ENCODE measurements at regions not wholly inside any gene's neighbourhood (a gene's known extent, or its start where the extent isn't known, plus 50 kb on each side); places are given as distances from the start of the nearest gene placed in this dataset.

DNA sequence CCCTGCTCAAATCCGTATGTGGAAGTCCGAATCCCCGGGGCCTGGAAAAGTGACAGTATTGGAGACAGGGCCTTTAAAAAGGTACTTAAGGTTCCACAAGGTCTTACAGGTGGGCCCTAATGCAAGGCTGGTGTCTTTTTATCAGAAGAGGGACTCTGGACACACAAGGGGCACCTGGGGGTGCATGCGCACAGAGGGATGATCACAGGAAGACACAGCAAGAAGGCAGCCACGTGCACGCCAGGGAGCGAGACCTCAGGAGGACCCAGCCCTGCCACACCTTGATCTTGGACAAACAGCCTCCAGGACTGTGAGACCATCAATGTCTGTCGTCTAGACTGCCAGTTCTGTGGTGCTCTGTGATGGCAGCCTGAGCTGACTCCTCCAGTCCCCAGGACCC is 96.5 kb downstream of the SHANK2 start:
- BruUV-seq (replicated peaks), result no TSS peak
- dilution Hi-C loops (cut with MboI; ENCODE audit: extremely low pct_ligation_motif_present, low sequenced_read_pairs), result no loop called here
- Histone ChIP-seq H3K9ac (replicated peaks; ENCODE audit: extremely low read depth, insufficient read depth, low read length) (no peak overlapping the region), H2AFZ (ENCODE audit: low read depth, low read length) (no peak overlapping the region), H3K4me2 (ENCODE audit: insufficient read depth, low read length) (no peak overlapping the region), H3K27me3 (ENCODE audit: control insufficient read depth in 2 of 2, insufficient read depth in 2 of 2, low read length in 2 of 2) (no peaks in the 10 kb centered on the region), H3K9me1 (replicated peaks; ENCODE audit: control insufficient read depth, extremely low read depth, insufficient read depth, low read length) (no peaks in the 10 kb centered on the region), H3K36me3 (ENCODE audit: control insufficient read depth in 2 of 2, extremely low read depth in 1 of 2, insufficient read depth in 2 of 2, low read length in 2 of 2) (no peaks in the 10 kb centered on the region), H3K79me2 (ENCODE audit: control insufficient read depth, insufficient read depth, low read length) (no peaks in the 10 kb centered on the region), H4K20me1 (replicated peaks; ENCODE audit: control insufficient read depth, extremely low read depth, insufficient read depth, low read length) (no peaks in the 10 kb centered on the region), H3K4me3 (replicated peaks in 1 of 3; ENCODE audit: insufficient read depth in 1 of 3, low read depth in 1 of 3, low read length in 3 of 3) (no peak overlapping the region), H3K27ac (ENCODE audit: insufficient read depth, low read depth, low read length) (no peak overlapping the region), H3K4me1 (ENCODE audit: control insufficient read depth, extremely low read depth, insufficient read depth, low read length) (no peaks in the 10 kb centered on the region), H3K9me3 (replicated peaks; ENCODE audit: control insufficient read depth, insufficient read depth, low read length) (peaks cover 4% of the 10 kb centered on the region)
- FAIRE-seq (no peak), DNase-seq (ENCODE audit: low read depth, low spot score) (no peak)
- TF ChIP-seq JUN (IDR thresholded peaks at IDR 0.05; ENCODE audit: borderline replicate concordance, insufficient read depth, insufficient read length, low read depth) (no peak), POLR2AphosphoS5 (IDR thresholded peaks at IDR 0.05; ENCODE audit: insufficient read depth, low read depth, low read length) (no peak), FOS (IDR thresholded peaks at IDR 0.05; ENCODE audit: borderline replicate concordance, insufficient read depth, low read length) (no peak), EZH2 (IDR thresholded peaks at IDR 0.05; ENCODE audit: borderline replicate concordance, low read depth, low read length, severe bottlenecking) (no peak), GATA2 (IDR thresholded peaks at IDR 0.05; ENCODE audit: insufficient read depth, insufficient read length, low read depth, low read length) (no peak), MYC (IDR thresholded peaks at IDR 0.05; ENCODE audit: low read depth, low read length) (no peak)
- TF ChIP-seq, protein P1, sequence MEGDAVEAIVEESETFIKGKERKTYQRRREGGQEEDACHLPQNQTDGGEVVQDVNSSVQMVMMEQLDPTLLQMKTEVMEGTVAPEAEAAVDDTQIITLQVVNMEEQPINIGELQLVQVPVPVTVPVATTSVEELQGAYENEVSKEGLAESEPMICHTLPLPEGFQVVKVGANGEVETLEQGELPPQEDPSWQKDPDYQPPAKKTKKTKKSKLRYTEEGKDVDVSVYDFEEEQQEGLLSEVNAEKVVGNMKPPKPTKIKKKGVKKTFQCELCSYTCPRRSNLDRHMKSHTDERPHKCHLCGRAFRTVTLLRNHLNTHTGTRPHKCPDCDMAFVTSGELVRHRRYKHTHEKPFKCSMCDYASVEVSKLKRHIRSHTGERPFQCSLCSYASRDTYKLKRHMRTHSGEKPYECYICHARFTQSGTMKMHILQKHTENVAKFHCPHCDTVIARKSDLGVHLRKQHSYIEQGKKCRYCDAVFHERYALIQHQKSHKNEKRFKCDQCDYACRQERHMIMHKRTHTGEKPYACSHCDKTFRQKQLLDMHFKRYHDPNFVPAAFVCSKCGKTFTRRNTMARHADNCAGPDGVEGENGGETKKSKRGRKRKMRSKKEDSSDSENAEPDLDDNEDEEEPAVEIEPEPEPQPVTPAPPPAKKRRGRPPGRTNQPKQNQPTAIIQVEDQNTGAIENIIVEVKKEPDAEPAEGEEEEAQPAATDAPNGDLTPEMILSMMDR (IDR thresholded peaks at IDR 0.05; ENCODE audit: extremely low read depth in 1 of 2, insufficient read depth in 1 of 2, low read depth in 1 of 2, low read length in 2 of 2), result no peak
- TF ChIP-seq, protein P2, sequence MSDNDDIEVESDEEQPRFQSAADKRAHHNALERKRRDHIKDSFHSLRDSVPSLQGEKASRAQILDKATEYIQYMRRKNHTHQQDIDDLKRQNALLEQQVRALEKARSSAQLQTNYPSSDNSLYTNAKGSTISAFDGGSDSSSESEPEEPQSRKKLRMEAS (IDR thresholded peaks at IDR 0.05; ENCODE audit: insufficient read depth, insufficient read length), result no peak
- intact Hi-C loops (cut with micrococcal nuclease), result no loop called here
- CTCF ChIA-PET, result no interaction called here
- POLR2A ChIA-PET, result no interaction called here

All from endothelial cell of umbilical vein (primary cell).